ENCODE measurements at regions not wholly inside any gene's neighbourhood (a gene's known extent, or its start where the extent isn't known, plus 50 kb on each side); places are given as distances from the start of the nearest gene placed in this dataset.

DNA sequence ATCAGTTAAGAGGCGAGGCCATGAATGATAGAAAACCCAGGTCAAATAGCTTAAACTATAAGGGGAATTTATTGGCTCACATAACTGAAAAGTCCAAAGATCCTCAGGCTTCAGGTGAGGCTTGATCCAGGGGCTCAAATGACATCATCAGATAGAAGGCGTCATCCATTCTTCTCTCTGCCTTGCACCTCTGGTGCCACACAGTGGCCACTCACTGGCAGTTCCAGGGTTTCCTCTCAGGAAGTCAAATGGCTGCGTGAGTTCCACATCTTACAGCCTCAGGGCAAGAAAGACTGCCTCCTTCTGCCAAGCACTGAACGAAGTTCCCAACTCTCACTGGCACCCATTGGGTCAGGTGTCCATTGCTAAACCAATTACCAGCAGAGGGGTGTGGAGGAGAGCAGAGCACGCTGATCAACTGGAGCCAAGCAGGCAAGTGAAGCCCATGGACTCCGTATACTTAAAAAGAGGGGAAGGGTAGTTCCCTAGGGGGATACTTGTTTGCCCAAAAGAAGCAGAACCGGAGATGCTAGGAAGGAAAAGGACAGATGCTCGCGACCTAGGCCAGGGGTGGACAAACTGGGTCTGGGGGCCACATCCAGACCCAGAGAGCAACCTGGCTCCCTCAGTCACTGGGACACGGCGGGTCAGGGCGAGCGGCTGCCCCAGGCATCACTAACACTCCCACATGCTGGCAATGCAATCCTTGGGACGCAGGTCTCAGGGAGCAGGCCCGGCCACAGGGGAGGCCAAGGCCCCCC lies 69.3 kb downstream of the SERPINA3 start:
- H3K9ac ChIP-seq (ENCODE audit: low read depth in 1 of 2, low read length in 2 of 2): no peak overlapping the region
- no peaks in the 10 kb centered on the region for H3K9me3 ChIP-seq (ENCODE audit: control insufficient read depth in 4 of 4, low read length in 3 of 4)
- no peak overlapping the region for H3K4me3 ChIP-seq (ENCODE audit: low read depth in 1 of 3, low read length in 3 of 3)
- DNase-seq (ENCODE audit: low spot score): no peak
- H3K4me1 ChIP-seq (ENCODE audit: control insufficient read depth in 4 of 4, insufficient read depth in 4 of 4, low read length in 3 of 4): peaks cover 3 to 26% (median 25%) of the 10 kb centered on the region in 4 donors
- H3K36me3 ChIP-seq (ENCODE audit: control insufficient read depth in 4 of 4, insufficient read depth in 3 of 4, low read depth in 1 of 4, low read length in 3 of 4): no peaks in the 10 kb centered on the region
- peak overlapping the region; percentile 59 to 68 for H3K27ac ChIP-seq (ENCODE audit: low read depth in 1 of 2, low read length in 2 of 2)
- no peaks in the 10 kb centered on the region for H3K27me3 ChIP-seq (ENCODE audit: control insufficient read depth in 4 of 4, insufficient read depth in 4 of 4, low read length in 3 of 4)
- TF ChIP-seq EGR1 (IDR thresholded peaks at IDR 0.05; ENCODE audit: low read depth in 2 of 2) (no peak), FOXA1 (IDR thresholded peaks at IDR 0.05) (no peak), NR2F2 (IDR thresholded peaks at IDR 0.05) (no peak), HNF4A (conservative IDR thresholded peaks at IDR 0.05) (peak; percentile 40 to 68), RAD21 (IDR thresholded peaks at IDR 0.05) (peak; percentile 96), FOXA2 (IDR thresholded peaks at IDR 0.05) (no peak), YY1 (IDR thresholded peaks at IDR 0.05) (no peak), TAF1 (conservative IDR thresholded peaks at IDR 0.05) (no peak), RXRA (IDR thresholded peaks at IDR 0.05) (no peak), GABPA (IDR thresholded peaks at IDR 0.05 in 1 of 2, conservative IDR thresholded peaks at IDR 0.05 in 1 of 2) (no peak), HNF4G (IDR thresholded peaks at IDR 0.05) (no peak), SP1 (IDR thresholded peaks at IDR 0.05) (no peak), JUND (IDR thresholded peaks at IDR 0.05) (peak; percentile 93 to 97)
- TF ChIP-seq, protein P1, sequence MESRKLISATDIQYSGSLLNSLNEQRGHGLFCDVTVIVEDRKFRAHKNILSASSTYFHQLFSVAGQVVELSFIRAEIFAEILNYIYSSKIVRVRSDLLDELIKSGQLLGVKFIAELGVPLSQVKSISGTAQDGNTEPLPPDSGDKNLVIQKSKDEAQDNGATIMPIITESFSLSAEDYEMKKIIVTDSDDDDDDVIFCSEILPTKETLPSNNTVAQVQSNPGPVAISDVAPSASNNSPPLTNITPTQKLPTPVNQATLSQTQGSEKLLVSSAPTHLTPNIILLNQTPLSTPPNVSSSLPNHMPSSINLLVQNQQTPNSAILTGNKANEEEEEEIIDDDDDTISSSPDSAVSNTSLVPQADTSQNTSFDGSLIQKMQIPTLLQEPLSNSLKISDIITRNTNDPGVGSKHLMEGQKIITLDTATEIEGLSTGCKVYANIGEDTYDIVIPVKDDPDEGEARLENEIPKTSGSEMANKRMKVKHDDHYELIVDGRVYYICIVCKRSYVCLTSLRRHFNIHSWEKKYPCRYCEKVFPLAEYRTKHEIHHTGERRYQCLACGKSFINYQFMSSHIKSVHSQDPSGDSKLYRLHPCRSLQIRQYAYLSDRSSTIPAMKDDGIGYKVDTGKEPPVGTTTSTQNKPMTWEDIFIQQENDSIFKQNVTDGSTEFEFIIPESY (IDR thresholded peaks at IDR 0.05): no peak
- TF ChIP-seq, protein P2, sequence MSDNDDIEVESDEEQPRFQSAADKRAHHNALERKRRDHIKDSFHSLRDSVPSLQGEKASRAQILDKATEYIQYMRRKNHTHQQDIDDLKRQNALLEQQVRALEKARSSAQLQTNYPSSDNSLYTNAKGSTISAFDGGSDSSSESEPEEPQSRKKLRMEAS (IDR thresholded peaks at IDR 0.05): no peak
- TF ChIP-seq, protein P3, sequence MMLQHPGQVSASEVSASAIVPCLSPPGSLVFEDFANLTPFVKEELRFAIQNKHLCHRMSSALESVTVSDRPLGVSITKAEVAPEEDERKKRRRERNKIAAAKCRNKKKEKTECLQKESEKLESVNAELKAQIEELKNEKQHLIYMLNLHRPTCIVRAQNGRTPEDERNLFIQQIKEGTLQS (IDR thresholded peaks at IDR 0.05): peak; percentile 93
- TF ChIP-seq, protein P4, sequence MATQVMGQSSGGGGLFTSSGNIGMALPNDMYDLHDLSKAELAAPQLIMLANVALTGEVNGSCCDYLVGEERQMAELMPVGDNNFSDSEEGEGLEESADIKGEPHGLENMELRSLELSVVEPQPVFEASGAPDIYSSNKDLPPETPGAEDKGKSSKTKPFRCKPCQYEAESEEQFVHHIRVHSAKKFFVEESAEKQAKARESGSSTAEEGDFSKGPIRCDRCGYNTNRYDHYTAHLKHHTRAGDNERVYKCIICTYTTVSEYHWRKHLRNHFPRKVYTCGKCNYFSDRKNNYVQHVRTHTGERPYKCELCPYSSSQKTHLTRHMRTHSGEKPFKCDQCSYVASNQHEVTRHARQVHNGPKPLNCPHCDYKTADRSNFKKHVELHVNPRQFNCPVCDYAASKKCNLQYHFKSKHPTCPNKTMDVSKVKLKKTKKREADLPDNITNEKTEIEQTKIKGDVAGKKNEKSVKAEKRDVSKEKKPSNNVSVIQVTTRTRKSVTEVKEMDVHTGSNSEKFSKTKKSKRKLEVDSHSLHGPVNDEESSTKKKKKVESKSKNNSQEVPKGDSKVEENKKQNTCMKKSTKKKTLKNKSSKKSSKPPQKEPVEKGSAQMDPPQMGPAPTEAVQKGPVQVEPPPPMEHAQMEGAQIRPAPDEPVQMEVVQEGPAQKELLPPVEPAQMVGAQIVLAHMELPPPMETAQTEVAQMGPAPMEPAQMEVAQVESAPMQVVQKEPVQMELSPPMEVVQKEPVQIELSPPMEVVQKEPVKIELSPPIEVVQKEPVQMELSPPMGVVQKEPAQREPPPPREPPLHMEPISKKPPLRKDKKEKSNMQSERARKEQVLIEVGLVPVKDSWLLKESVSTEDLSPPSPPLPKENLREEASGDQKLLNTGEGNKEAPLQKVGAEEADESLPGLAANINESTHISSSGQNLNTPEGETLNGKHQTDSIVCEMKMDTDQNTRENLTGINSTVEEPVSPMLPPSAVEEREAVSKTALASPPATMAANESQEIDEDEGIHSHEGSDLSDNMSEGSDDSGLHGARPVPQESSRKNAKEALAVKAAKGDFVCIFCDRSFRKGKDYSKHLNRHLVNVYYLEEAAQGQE (IDR thresholded peaks at IDR 0.05): no peak
- TF ChIP-seq, protein P5, sequence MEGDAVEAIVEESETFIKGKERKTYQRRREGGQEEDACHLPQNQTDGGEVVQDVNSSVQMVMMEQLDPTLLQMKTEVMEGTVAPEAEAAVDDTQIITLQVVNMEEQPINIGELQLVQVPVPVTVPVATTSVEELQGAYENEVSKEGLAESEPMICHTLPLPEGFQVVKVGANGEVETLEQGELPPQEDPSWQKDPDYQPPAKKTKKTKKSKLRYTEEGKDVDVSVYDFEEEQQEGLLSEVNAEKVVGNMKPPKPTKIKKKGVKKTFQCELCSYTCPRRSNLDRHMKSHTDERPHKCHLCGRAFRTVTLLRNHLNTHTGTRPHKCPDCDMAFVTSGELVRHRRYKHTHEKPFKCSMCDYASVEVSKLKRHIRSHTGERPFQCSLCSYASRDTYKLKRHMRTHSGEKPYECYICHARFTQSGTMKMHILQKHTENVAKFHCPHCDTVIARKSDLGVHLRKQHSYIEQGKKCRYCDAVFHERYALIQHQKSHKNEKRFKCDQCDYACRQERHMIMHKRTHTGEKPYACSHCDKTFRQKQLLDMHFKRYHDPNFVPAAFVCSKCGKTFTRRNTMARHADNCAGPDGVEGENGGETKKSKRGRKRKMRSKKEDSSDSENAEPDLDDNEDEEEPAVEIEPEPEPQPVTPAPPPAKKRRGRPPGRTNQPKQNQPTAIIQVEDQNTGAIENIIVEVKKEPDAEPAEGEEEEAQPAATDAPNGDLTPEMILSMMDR (IDR thresholded peaks at IDR 0.05; ENCODE audit: low read depth, low read length, missing input control): peak; percentile 82
- 73% methylated on average over 15 of the region's 15 CpGs for WGBS
